Endothelial cell of umbilical vein (primary cell): ENCODE measurements at regions not wholly inside any gene's neighbourhood (a gene's known extent, or its start where the extent isn't known, plus 50 kb on each side); places are given as distances from the start of the nearest gene placed in this dataset.

Source experiments
- BruUV-seq: library from RNA; stranded (reverse); fragments of 400-500 nt; replicated peaks from 2 replicates; lab custom pipeline; 2021; lab: Mats Ljungman, UMichigan
- CTCF ChIA-PET: fragments of 300-600, 350-600 bp; sonication (Branson Sonifier 250); formaldehyde crosslinking; loops from one replicate; lab custom pipeline; 2021; ENCODE audit warnings: antibody characterized with exemption, inconsistent platforms; lab: Charles Lee
- POLR2A ChIA-PET: fragments of 300-600, 350-600 bp; sonication (Branson Sonifier 250); formaldehyde crosslinking; loops from one replicate; lab custom pipeline; 2021; ENCODE audit warnings: antibody characterized with exemption, inconsistent platforms; lab: Charles Lee
- DNase-seq: peaks from one replicate; pipeline ENCODE4 v3.0.0-alpha.2; 2011; ENCODE audit warnings: low read depth, low spot score
- FAIRE-seq: peaks from 2 replicates; lab custom pipeline; 2011; peaks lifted over from hg19 to GRCh38; lab: Jason Lieb, UNC
- H2AFZ ChIP-seq: 2 replicates; pipeline ENCODE4 v1.6.0; 2012; ENCODE audit warnings: low read depth, low read length, control low read depth, inconsistent platforms
- H3K27ac ChIP-seq: 2 replicates; pipeline ENCODE4 v1.5.1; 2011; ENCODE audit warnings: low read depth, mild to moderate bottlenecking, control low read depth, low read length, moderate library complexity; ENCODE audit not compliant: insufficient read depth
- H3K27me3 ChIP-seq, 2 experiments: 2 replicates each; pipeline versions ENCODE4 v1.6.0 to v1.6.1; 2011; ENCODE audit warnings: low read length in 2 of 2, mixed read lengths in 1 of 2; ENCODE audit not compliant: control insufficient read depth in 2 of 2, insufficient read depth in 2 of 2
- H3K36me3 ChIP-seq, 2 experiments: 2 replicates in 1 of 2; 3 replicates in 1 of 2; pipeline ENCODE4 v1.5.1; 2011; ENCODE audit warnings: low read length in 2 of 2, mild to moderate bottlenecking in 1 of 2, moderate library complexity in 1 of 2; ENCODE audit not compliant: control insufficient read depth in 2 of 2, insufficient read depth in 2 of 2; ENCODE audit errors: extremely low read depth in 1 of 2
- H3K4me1 ChIP-seq: 3 replicates; pipeline ENCODE4 v1.5.1; 2011; ENCODE audit warnings: mild to moderate bottlenecking, low read length; ENCODE audit not compliant: control insufficient read depth, insufficient read depth; ENCODE audit errors: extremely low read depth
- H3K4me2 ChIP-seq: 2 replicates; pipeline ENCODE4 v1.6.1; 2011; ENCODE audit warnings: low read length, control low read depth, mixed read lengths; ENCODE audit not compliant: insufficient read depth
- H3K4me3 ChIP-seq, 3 experiments: fragments of 200-600 bp in 1 of 3; sonication (generic), shearing (Covaris generic) in 1 of 3; replicated peaks in 1 of 3; 2 replicates each; pipeline ENCODE4 v1.5.1; 2011 to 2016; ENCODE audit warnings: control low read depth in 3 of 3, low read length in 3 of 3, mild to moderate bottlenecking in 2 of 3, inconsistent platforms in 1 of 3, low read depth in 1 of 3, moderate library complexity in 1 of 3; ENCODE audit not compliant: insufficient read depth in 1 of 3
- H3K79me2 ChIP-seq: 2 replicates; pipeline ENCODE4 v1.6.0; 2012; ENCODE audit warnings: low read length, inconsistent platforms; ENCODE audit not compliant: control insufficient read depth, insufficient read depth
- H3K9ac ChIP-seq: replicated peaks from 2 replicates; pipeline ENCODE3; 2011; ENCODE audit warnings: low read length, control low read depth; ENCODE audit not compliant: insufficient read depth; ENCODE audit errors: extremely low read depth
- H3K9me1 ChIP-seq: replicated peaks from 3 replicates; pipeline ENCODE4 v1.6.0; 2011; ENCODE audit warnings: mild to moderate bottlenecking, low read length; ENCODE audit not compliant: control insufficient read depth, insufficient read depth; ENCODE audit errors: extremely low read depth
- H3K9me3 ChIP-seq: replicated peaks from 2 replicates; pipeline ENCODE4 v1.5.1; 2012; ENCODE audit warnings: low read length, inconsistent platforms; ENCODE audit not compliant: control insufficient read depth, insufficient read depth
- H4K20me1 ChIP-seq: replicated peaks from 2 replicates; pipeline ENCODE3; 2011; ENCODE audit warnings: mild to moderate bottlenecking, low read length; ENCODE audit not compliant: control insufficient read depth, insufficient read depth; ENCODE audit errors: extremely low read depth
- EZH2 ChIP-seq: IDR thresholded peaks from 2 replicates; pipeline ENCODE4 v1.6.1; 2012; ENCODE audit warnings: borderline replicate concordance, low read depth, mild to moderate bottlenecking, moderate library complexity, low read length, inconsistent platforms; ENCODE audit not compliant: severe bottlenecking
- FOS ChIP-seq: IDR thresholded peaks from 2 replicates; pipeline ENCODE4 v1.6.1; 2011; ENCODE audit warnings: mild to moderate bottlenecking, low read length, moderate library complexity, borderline replicate concordance; ENCODE audit not compliant: insufficient read depth
- GATA2 ChIP-seq: IDR thresholded peaks from 2 replicates; pipeline ENCODE4 v1.7.0; 2011; ENCODE audit warnings: low read depth, mild to moderate bottlenecking, moderate library complexity, mixed read lengths, low read length; ENCODE audit not compliant: insufficient read length, insufficient read depth
- JUN ChIP-seq: IDR thresholded peaks from 2 replicates; pipeline ENCODE4 v1.6.1; 2011; ENCODE audit warnings: borderline replicate concordance, low read depth; ENCODE audit not compliant: insufficient read length, insufficient read depth
- MYC ChIP-seq: IDR thresholded peaks from one replicate; pipeline ENCODE4 v1.6.1; 2011; ENCODE audit warnings: mild to moderate bottlenecking, low read depth, low read length
- POLR2A ChIP-seq: IDR thresholded peaks from 2 replicates; pipeline ENCODE4 v1.6.1; 2012; ENCODE audit warnings: low read depth, mild to moderate bottlenecking, control low read depth, low read length
- POLR2AphosphoS5 ChIP-seq: IDR thresholded peaks from 2 replicates; pipeline ENCODE4 v1.6.1; 2012; ENCODE audit warnings: low read depth, mild to moderate bottlenecking, control low read depth, low read length, moderate library complexity; ENCODE audit not compliant: insufficient read depth
- dilution Hi-C: fragments of 300-500 bp; cut with MboI; formaldehyde crosslinking; loops from one replicate; pipeline ENCODE4 v1.15.0; 2019; ENCODE audit warnings: low sequenced_read_pairs; ENCODE audit not compliant: extremely low pct_ligation_motif_present
- intact Hi-C: fragments of 100-400 bp; cut with micrococcal nuclease; formaldehyde crosslinking; loops from one replicate; pipeline ENCODE4 v1.10.0; 2022
- TF ChIP-seq, protein P1 (sequence below), 2 donors: IDR thresholded peaks; 1 replicate in 1 of 2; 2 replicates in 1 of 2; pipeline ENCODE4 v1.5.1; 2011; ENCODE audit warnings: low read length in 2 of 2, mild to moderate bottlenecking in 2 of 2, moderate library complexity in 2 of 2, control low read depth in 1 of 2, inconsistent platforms in 1 of 2, low read depth in 1 of 2; ENCODE audit not compliant: insufficient read depth in 1 of 2; ENCODE audit errors: extremely low read depth in 1 of 2
- TF ChIP-seq, protein P2 (sequence below): IDR thresholded peaks from 2 replicates; pipeline ENCODE4 v1.6.1; 2011; ENCODE audit not compliant: insufficient read depth, insufficient read length

- DNase-seq = no peak
- no peaks in the 10 kb centered on the region for H3K79me2 ChIP-seq
- H3K4me1 ChIP-seq = no peaks in the 10 kb centered on the region
- H3K27ac ChIP-seq = no peak overlapping the region
- intact Hi-C loops (loop anchor here (10.0 kb wide), 1 partner anchor 164 kb away; no protein-coding TSS in a partner anchor), dilution Hi-C loops (no loop called here)
- H3K9me3 ChIP-seq = no peaks in the 10 kb centered on the region
- no peak for TF ChIP-seq EZH2
- no peak for TF ChIP-seq POLR2A
- no peak for TF ChIP-seq GATA2
- TF ChIP-seq, protein P1, sequence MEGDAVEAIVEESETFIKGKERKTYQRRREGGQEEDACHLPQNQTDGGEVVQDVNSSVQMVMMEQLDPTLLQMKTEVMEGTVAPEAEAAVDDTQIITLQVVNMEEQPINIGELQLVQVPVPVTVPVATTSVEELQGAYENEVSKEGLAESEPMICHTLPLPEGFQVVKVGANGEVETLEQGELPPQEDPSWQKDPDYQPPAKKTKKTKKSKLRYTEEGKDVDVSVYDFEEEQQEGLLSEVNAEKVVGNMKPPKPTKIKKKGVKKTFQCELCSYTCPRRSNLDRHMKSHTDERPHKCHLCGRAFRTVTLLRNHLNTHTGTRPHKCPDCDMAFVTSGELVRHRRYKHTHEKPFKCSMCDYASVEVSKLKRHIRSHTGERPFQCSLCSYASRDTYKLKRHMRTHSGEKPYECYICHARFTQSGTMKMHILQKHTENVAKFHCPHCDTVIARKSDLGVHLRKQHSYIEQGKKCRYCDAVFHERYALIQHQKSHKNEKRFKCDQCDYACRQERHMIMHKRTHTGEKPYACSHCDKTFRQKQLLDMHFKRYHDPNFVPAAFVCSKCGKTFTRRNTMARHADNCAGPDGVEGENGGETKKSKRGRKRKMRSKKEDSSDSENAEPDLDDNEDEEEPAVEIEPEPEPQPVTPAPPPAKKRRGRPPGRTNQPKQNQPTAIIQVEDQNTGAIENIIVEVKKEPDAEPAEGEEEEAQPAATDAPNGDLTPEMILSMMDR (IDR thresholded peaks at IDR 0.05; ENCODE audit: extremely low read depth in 1 of 2, insufficient read depth in 1 of 2, low read depth in 1 of 2, low read length in 2 of 2) = no peak
- TF ChIP-seq JUN = no peak
- no peak for TF ChIP-seq FOS
- TF ChIP-seq MYC = no peak
- TF ChIP-seq, protein P2, sequence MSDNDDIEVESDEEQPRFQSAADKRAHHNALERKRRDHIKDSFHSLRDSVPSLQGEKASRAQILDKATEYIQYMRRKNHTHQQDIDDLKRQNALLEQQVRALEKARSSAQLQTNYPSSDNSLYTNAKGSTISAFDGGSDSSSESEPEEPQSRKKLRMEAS = no peak
- no peak for TF ChIP-seq POLR2AphosphoS5
- no peaks in the 10 kb centered on the region for H3K9me1 ChIP-seq
- H3K27me3 ChIP-seq = peaks cover 0 to 2% of the 10 kb centered on the region in 2 experiments
- POLR2A ChIA-PET = no interaction called here
- no peaks in the 10 kb centered on the region for H4K20me1 ChIP-seq
- H3K9ac ChIP-seq = no peak overlapping the region
- no peak overlapping the region for H2AFZ ChIP-seq
- no peak overlapping the region for H3K4me2 ChIP-seq
- no TSS peak for BruUV-seq
- no peak overlapping the region for H3K4me3 ChIP-seq
- CTCF ChIA-PET = interaction anchor here (0.6 to 5.8 kb wide), 5 partner anchors 10 to 290 kb away, joined by 3 to 246 read pairs (median 109); partner anchors contain the start of gene ARHGEF3
- H3K36me3 ChIP-seq = no peaks in the 10 kb centered on the region
- no peak for FAIRE-seq
Observed at GRCh38 chr3:56990641-56991015, 69.8 kb upstream of the SPATA12 start.
